ENCODE measurements at regions not wholly inside any gene's neighbourhood (a gene's known extent, or its start where the extent isn't known, plus 50 kb on each side); places are given as distances from the start of the nearest gene placed in this dataset.
"Not testable (repeated sequence)": the region's sequence is repeated elsewhere in the genome, so short reads cannot be mapped to it uniquely, and the experiment has no call there.

DNA sequence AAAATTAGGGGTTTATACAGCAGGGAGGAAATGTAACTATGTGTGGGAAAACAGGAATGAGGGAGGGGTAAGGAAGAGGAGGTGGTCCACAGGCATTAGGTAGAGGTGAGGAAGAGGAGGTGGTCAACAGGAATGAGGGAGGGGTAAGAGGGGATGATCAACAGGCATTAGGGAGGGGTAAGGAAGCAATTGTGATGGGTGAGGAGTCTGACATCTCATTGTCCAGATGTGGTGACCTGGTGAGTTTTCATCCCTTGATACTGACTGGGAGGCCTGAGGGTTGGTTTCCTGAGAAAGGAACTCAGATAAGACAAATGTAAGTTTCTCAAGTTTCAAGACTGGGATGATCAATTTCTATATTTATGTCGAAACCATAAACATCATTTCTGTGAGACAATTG lies 206.2 kb upstream of the C16orf82 start:
- Histone ChIP-seq H3K27ac (ENCODE audit: control insufficient read depth, insufficient read depth) (no peak overlapping the region), H3K9me3 (replicated peaks; ENCODE audit: control insufficient read depth, insufficient read depth, low read length) (no peaks in the 10 kb centered on the region; the same call in 2 of the 3 replicates), H3K36me3 (ENCODE audit: control insufficient read depth in 2 of 2, insufficient read depth in 2 of 2, low read length in 1 of 2) (no peaks in the 10 kb centered on the region), H3K79me2 (ENCODE audit: control insufficient read depth, insufficient read depth, low read length) (no peaks in the 10 kb centered on the region), H4K20me1 (ENCODE audit: control insufficient read depth, insufficient read depth) (no peaks in the 10 kb centered on the region), H3K4me2 (ENCODE audit: control insufficient read depth, insufficient read depth) (no peak overlapping the region), H3K4me3 (no peak overlapping the region), H2AFZ (ENCODE audit: control insufficient read depth, low read depth, low read length) (no peak overlapping the region), H3K27me3 (replicated peaks in 1 of 2; ENCODE audit: control insufficient read depth in 2 of 2, insufficient read depth in 2 of 2, low read length in 1 of 2) (no peaks in the 10 kb centered on the region), H3K4me1 (ENCODE audit: control insufficient read depth, insufficient read depth, low read length) (no peaks in the 10 kb centered on the region), H3K9ac (ENCODE audit: control insufficient read depth, insufficient read depth, low read length) (no peak overlapping the region)
- DNase-seq (ENCODE audit: low read depth, low spot score) (no peak), FAIRE-seq (no peak), ATAC-seq (no peak)
- TF ChIP-seq, protein P1, sequence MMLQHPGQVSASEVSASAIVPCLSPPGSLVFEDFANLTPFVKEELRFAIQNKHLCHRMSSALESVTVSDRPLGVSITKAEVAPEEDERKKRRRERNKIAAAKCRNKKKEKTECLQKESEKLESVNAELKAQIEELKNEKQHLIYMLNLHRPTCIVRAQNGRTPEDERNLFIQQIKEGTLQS (IDR thresholded peaks at IDR 0.05; ENCODE audit: borderline replicate concordance, extremely low read depth, low read depth, low read length), result no peak
- no peak for TF ChIP-seq MXI1 (IDR thresholded peaks at IDR 0.05; ENCODE audit: low read depth, low read length)
- TF ChIP-seq STAT3 (IDR thresholded peaks at IDR 0.05; ENCODE audit: low read depth, low read length), result no peak
- no peak for TF ChIP-seq NFIC (IDR thresholded peaks at IDR 0.05; ENCODE audit: low read depth, low read length)
- TF ChIP-seq TARDBP (IDR thresholded peaks at IDR 0.05; ENCODE audit: borderline replicate concordance), result no peak
- TF ChIP-seq MTA3 (IDR thresholded peaks at IDR 0.05; ENCODE audit: borderline replicate concordance, low read length), result no peak
- TF ChIP-seq IKZF2 (IDR thresholded peaks at IDR 0.05), result no peak
- TF ChIP-seq SMARCA5 (IDR thresholded peaks at IDR 0.05), result no peak
- TF ChIP-seq SREBF1 (IDR thresholded peaks at IDR 0.05; ENCODE audit: low read length), result no peak
- SMC1A ChIA-PET (ENCODE audit: uncharacterized antibody, unreplicated experiment), result no interaction called here
- CTCF ChIA-PET, result no interaction called here
- RAD21 ChIA-PET (ENCODE audit: unreplicated experiment), result no interaction called here
- no TSS peak for BruUV-seq (replicated peaks)
- in situ Hi-C loops (cut with MboI) (no loop called here), intact Hi-C loops (cut with micrococcal nuclease; ENCODE audit: unreplicated experiment) (no loop called here)
- POLR2A ChIA-PET, result no interaction called here
- 7% methylated on average over 1 of the region's 1 CpG for WGBS (ENCODE audit: insufficient coverage, insufficient replicate concordance, low lambda C conversion rate, missing lambda C conversion rate)

DNA sequence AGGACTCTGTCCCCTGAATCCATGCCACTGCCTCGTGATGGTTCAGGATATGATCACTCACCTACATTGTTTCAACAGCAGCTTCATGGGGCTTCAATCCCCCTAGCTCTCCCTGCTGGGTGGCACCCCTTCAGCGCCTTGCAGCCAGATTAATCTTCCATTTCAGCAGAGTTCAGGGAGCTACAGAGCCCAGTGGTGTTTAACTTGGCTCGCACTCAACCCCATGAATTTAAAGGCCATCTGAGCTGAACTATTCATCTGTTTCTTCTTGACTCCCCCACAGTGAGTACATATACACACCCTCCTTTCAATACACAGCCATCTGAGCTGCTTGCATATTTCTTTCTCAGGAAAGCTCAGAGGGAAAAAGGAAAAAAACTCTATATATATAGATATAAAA lies 202.8 kb upstream of the C16orf82 start:
- in situ Hi-C loops (cut with MboI), result no loop called here
- ChIA-PET POLR2A (no interaction called here), RAD21 (ENCODE audit: unreplicated experiment) (no interaction called here), CTCF (no interaction called here), SMC1A (ENCODE audit: uncharacterized antibody, unreplicated experiment) (no interaction called here)
- H2AFZ ChIP-seq (ENCODE audit: control insufficient read depth, low read depth, low read length), result no peak overlapping the region
- no peak overlapping the region for H3K4me2 ChIP-seq (ENCODE audit: control insufficient read depth, insufficient read depth)
- H3K27me3 ChIP-seq (replicated peaks in 1 of 2; ENCODE audit: control insufficient read depth in 2 of 2, insufficient read depth in 2 of 2, low read length in 1 of 2), result no peaks in the 10 kb centered on the region
- WGBS (ENCODE audit: insufficient coverage, insufficient replicate concordance, low lambda C conversion rate, missing lambda C conversion rate), result 0% methylated on average over 3 of the region's 3 CpGs
- BruUV-seq (replicated peaks), result no TSS peak
- H3K36me3 ChIP-seq (ENCODE audit: control insufficient read depth in 2 of 2, insufficient read depth in 2 of 2, low read length in 1 of 2), result no peaks in the 10 kb centered on the region
- FAIRE-seq (no peak), DNase-seq (ENCODE audit: low read depth, low spot score) (no peak), ATAC-seq (no peak)
- no peak overlapping the region for H3K27ac ChIP-seq (ENCODE audit: control insufficient read depth, insufficient read depth)
- no peak overlapping the region for H3K4me3 ChIP-seq
- no peaks in the 10 kb centered on the region for H3K4me1 ChIP-seq (ENCODE audit: control insufficient read depth, insufficient read depth, low read length)
- TF ChIP-seq, protein P2, sequence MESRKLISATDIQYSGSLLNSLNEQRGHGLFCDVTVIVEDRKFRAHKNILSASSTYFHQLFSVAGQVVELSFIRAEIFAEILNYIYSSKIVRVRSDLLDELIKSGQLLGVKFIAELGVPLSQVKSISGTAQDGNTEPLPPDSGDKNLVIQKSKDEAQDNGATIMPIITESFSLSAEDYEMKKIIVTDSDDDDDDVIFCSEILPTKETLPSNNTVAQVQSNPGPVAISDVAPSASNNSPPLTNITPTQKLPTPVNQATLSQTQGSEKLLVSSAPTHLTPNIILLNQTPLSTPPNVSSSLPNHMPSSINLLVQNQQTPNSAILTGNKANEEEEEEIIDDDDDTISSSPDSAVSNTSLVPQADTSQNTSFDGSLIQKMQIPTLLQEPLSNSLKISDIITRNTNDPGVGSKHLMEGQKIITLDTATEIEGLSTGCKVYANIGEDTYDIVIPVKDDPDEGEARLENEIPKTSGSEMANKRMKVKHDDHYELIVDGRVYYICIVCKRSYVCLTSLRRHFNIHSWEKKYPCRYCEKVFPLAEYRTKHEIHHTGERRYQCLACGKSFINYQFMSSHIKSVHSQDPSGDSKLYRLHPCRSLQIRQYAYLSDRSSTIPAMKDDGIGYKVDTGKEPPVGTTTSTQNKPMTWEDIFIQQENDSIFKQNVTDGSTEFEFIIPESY (IDR thresholded peaks at IDR 0.05), result no peak
- no peak overlapping the region for H3K9ac ChIP-seq (ENCODE audit: control insufficient read depth, insufficient read depth, low read length)
- no peaks in the 10 kb centered on the region for H3K79me2 ChIP-seq (ENCODE audit: control insufficient read depth, insufficient read depth, low read length)
- no peaks in the 10 kb centered on the region; the same call in 2 of the 3 replicates for H3K9me3 ChIP-seq (replicated peaks; ENCODE audit: control insufficient read depth, insufficient read depth, low read length)
- no peaks in the 10 kb centered on the region for H4K20me1 ChIP-seq (ENCODE audit: control insufficient read depth, insufficient read depth)
- intact Hi-C loops (cut with micrococcal nuclease; ENCODE audit: unreplicated experiment), result no loop called here

DNA sequence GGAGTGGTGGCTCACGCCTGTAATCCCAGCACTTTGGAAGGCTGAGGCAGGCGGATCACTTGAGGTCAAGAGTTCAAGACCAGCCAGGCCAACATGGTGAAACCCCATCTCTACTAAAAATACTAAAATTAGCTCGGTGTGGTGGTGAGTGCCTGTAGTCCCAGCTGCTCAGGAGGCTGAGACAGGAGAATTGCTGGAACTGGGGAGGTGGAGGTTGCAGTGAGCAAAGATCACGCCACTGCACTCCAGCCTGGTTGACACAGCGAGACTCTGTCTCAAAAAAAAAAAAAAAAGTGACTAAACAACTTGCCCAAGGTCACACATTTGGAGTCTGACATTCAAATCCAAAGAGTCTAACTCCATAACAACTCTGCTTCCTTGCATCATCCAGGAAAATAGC lies 192.4 kb upstream of the C16orf82 start:
- H3K79me2 ChIP-seq (ENCODE audit: control insufficient read depth, insufficient read depth, low read length); H3K9me3 ChIP-seq (replicated peaks; ENCODE audit: control insufficient read depth, insufficient read depth, low read length); in situ Hi-C loops (cut with MboI); intact Hi-C loops (cut with micrococcal nuclease; ENCODE audit: unreplicated experiment); H3K27me3 ChIP-seq (replicated peaks in 1 of 2; ENCODE audit: control insufficient read depth in 2 of 2, insufficient read depth in 2 of 2, low read length in 1 of 2); FAIRE-seq; BruUV-seq (replicated peaks); H3K4me3 ChIP-seq; POLR2A ChIA-PET; RAD21 ChIA-PET (ENCODE audit: unreplicated experiment); CTCF ChIA-PET; ATAC-seq; SMC1A ChIA-PET (ENCODE audit: uncharacterized antibody, unreplicated experiment); H3K4me2 ChIP-seq (ENCODE audit: control insufficient read depth, insufficient read depth); H4K20me1 ChIP-seq (ENCODE audit: control insufficient read depth, insufficient read depth); H3K27ac ChIP-seq (ENCODE audit: control insufficient read depth, insufficient read depth); H3K36me3 ChIP-seq (ENCODE audit: control insufficient read depth in 2 of 2, insufficient read depth in 2 of 2, low read length in 1 of 2); H3K9ac ChIP-seq (ENCODE audit: control insufficient read depth, insufficient read depth, low read length); H2AFZ ChIP-seq (ENCODE audit: control insufficient read depth, low read depth, low read length); DNase-seq (ENCODE audit: low read depth, low spot score); H3K4me1 ChIP-seq (ENCODE audit: control insufficient read depth, insufficient read depth, low read length): not testable (repeated sequence)
- 3% methylated on average over 3 of the region's 5 CpGs for WGBS (ENCODE audit: insufficient coverage, insufficient replicate concordance, low lambda C conversion rate, missing lambda C conversion rate)

Data from GM12878 (cell line).